WERI-Rb-1 (cell line): ENCODE measurements at regions not wholly inside any gene's neighbourhood (a gene's known extent, or its start where the extent isn't known, plus 50 kb on each side); places are given as distances from the start of the nearest gene placed in this dataset.

Experiments
- DNase-seq: peaks from one replicate; pipeline ENCODE4 v3.0.0-alpha.2; 2020
- H3K27ac ChIP-seq: fragments of 250-450 bp; sonication (Bioruptor Pico); 2 replicates; pipeline ENCODE4 v1.5.1; 2020; ENCODE audit warnings: mild to moderate bottlenecking, moderate library complexity
- H3K27me3 ChIP-seq: fragments of 250-450 bp; sonication (Bioruptor Pico); 2 replicates; pipeline ENCODE4 v1.5.1; 2021; ENCODE audit warnings: mild to moderate bottlenecking, low read depth, moderate library complexity; ENCODE audit not compliant: insufficient read depth, severe bottlenecking
- H3K36me3 ChIP-seq: fragments of 250-450 bp; sonication (Bioruptor Pico); 2 replicates; pipeline ENCODE4 v1.5.1; 2020; ENCODE audit warnings: mild to moderate bottlenecking, moderate library complexity
- H3K4me3 ChIP-seq: 2 replicates; pipeline ENCODE4 v1.5.1; 2011; ENCODE audit warnings: low read depth, mild to moderate bottlenecking, control low read depth, low read length
- H3K9me3 ChIP-seq: fragments of 250-450 bp; sonication (Bioruptor Pico); 2 replicates; pipeline ENCODE4 v1.5.1; 2021; ENCODE audit warnings: mild to moderate bottlenecking, moderate library complexity; ENCODE audit not compliant: severe bottlenecking
- TF ChIP-seq, protein P1 (sequence below): IDR thresholded peaks from 2 replicates; pipeline ENCODE4 v1.5.1; 2011; ENCODE audit warnings: low read depth, mild to moderate bottlenecking, control low read depth, inconsistent platforms, low read length

DNA sequence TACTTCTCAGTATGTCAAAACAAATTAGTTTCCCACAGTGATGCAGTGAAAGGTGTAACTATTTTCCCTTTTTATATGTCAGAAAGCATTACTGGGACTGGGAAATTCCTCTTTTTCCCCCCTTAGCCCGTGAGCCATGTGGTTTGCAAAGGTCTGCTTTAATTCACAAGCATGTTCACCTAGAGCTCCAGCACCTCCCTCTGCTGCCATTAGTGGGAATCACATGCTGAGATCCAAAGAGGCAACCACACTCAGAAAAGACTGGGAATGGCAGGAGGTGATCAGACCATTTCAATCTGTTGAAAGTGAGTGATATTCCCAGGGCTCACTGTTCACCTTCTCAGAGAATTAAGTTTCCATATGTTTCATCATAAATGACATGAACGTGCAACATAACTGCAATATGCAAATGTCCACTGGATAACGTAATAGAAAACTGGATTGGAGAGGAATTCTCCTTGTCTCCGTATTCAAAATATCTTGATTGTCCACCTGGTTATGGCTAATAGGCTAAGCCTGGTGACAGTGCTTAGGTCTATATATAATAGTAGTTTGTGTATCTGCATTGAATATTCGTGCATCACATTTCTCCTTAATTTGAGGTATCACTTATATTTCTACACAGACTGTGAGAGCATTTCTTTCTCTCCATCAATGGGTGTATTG lies 703.5 kb upstream of the WWC1 start:
- Histone ChIP-seq H3K27me3 (no peaks in the 10 kb centered on the region), H3K27ac (no peak overlapping the region), H3K4me3 (no peak overlapping the region), H3K36me3 (no peaks in the 10 kb centered on the region), H3K9me3 (no peaks in the 10 kb centered on the region)
- TF ChIP-seq, protein P1, sequence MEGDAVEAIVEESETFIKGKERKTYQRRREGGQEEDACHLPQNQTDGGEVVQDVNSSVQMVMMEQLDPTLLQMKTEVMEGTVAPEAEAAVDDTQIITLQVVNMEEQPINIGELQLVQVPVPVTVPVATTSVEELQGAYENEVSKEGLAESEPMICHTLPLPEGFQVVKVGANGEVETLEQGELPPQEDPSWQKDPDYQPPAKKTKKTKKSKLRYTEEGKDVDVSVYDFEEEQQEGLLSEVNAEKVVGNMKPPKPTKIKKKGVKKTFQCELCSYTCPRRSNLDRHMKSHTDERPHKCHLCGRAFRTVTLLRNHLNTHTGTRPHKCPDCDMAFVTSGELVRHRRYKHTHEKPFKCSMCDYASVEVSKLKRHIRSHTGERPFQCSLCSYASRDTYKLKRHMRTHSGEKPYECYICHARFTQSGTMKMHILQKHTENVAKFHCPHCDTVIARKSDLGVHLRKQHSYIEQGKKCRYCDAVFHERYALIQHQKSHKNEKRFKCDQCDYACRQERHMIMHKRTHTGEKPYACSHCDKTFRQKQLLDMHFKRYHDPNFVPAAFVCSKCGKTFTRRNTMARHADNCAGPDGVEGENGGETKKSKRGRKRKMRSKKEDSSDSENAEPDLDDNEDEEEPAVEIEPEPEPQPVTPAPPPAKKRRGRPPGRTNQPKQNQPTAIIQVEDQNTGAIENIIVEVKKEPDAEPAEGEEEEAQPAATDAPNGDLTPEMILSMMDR, result peak; percentile 67
- peak; percentile 60 for DNase-seq

DNA sequence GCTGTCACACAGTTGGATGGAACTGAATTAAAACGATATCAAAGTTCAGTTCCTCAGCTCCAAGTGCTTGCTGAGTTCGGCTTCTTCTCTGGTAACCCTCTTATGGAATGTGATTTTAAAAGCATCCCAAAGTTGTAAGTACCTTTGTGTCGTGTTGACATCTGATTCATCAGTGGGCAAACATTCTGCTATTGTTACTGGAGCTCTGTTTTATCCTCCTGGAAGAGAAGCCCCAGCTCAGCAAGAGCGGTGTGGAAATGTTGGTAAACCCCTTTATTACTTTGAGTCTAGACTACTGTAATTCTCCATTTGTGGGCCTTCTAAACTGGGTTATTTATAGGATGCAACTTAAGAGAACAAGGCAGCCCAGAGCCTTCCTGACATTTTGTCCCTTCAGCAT lies 699.3 kb upstream of the WWC1 start:
- H3K9me3 ChIP-seq, result no peaks in the 10 kb centered on the region
- TF ChIP-seq, protein P1, result no peak
- no peak overlapping the region for H3K27ac ChIP-seq
- no peak for DNase-seq
- no peaks in the 10 kb centered on the region for H3K36me3 ChIP-seq
- H3K4me3 ChIP-seq, result no peak overlapping the region
- H3K27me3 ChIP-seq, result no peaks in the 10 kb centered on the region

DNA sequence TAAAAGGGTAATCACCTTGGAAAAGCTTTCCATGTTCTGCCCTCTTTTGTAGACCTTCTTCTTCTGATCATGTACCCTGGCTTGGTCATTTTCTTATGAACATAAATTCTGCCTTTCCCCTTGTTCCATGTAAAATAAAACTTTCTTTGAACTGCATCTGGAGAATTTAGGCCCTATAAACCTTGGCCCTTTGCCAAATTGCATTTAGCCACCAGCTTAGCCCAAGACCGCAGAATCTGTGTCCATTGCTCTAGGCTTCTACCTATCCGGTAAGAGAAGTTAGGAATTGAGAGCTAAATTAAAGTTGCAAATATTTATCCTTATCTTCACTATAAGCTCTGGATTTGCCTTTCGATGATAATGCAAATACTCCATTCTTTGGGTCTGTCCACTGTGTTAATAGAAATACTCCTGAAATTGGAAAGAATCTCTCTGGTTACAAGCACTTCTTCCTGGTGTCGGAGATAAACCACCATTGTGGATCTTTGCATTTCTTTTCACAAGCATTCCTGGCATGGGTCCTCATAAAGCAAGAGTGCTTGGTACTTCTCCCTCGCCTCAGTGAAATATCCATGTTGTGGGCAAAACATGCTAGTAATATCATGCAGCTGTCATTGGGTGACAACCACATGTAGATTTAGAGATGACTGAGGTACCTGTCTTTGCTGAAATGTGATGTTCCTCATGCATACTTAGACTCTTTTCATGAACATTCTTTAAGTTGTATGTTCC lies 698.0 kb upstream of the WWC1 start:
- TF ChIP-seq, protein P1, result no peak
- Histone ChIP-seq H3K36me3 (no peaks in the 10 kb centered on the region), H3K9me3 (no peaks in the 10 kb centered on the region), H3K27ac (no peak overlapping the region), H3K4me3 (no peak overlapping the region), H3K27me3 (no peaks in the 10 kb centered on the region)
- DNase-seq, result no peak

DNA sequence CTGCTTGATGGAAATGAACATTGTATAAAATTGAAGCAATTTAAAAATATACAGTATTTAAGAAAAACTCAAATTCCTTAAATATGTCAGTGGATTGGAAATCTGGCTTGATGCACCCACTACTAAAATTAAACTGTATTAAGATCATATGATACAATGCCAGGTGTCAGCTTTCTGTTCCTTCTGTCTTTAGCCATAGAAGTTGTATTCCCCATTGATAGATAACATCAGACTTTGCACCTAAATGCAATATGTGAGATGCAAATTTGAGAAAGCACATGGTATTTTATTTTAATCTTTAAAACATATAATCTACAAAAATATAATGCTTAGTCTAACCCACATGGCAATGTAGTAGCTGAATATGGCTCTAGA lies 697.4 kb upstream of the WWC1 start:
- Histone ChIP-seq H3K9me3 (no peaks in the 10 kb centered on the region), H3K4me3 (no peak overlapping the region), H3K27me3 (no peaks in the 10 kb centered on the region), H3K36me3 (no peaks in the 10 kb centered on the region), H3K27ac (no peak overlapping the region)
- no peak for DNase-seq
- TF ChIP-seq, protein P1, result no peak

DNA sequence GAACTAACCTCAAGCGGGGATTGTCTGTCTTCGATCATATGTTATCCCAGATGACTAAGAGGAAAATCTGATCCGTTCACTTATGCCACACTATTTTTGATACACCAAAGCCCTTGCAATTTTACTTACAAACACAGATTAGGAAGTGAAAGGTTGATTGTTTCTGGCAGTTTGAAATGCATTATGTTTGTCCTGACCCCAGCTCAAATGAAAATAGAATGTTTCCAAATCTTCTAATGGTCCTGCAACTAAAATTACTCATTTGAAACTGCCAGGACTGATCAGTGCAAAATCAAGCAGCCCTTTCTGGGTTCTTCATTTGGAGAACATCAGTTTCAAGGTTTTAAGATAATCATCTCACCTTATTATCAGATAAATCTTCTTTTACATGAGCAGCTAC lies 696.7 kb upstream of the WWC1 start:
- TF ChIP-seq, protein P1, result no peak
- no peak for DNase-seq
- Histone ChIP-seq H3K36me3 (no peaks in the 10 kb centered on the region), H3K9me3 (no peaks in the 10 kb centered on the region), H3K27me3 (no peaks in the 10 kb centered on the region), H3K27ac (no peak overlapping the region), H3K4me3 (no peak overlapping the region)
